ENCODE measurements at regions not wholly inside any gene's neighbourhood (a gene's known extent, or its start where the extent isn't known, plus 50 kb on each side); places are given as distances from the start of the nearest gene placed in this dataset.
"Not testable (repeated sequence)": the region's sequence is repeated elsewhere in the genome, so short reads cannot be mapped to it uniquely, and the experiment has no call there.

GRCh38 chr7:9523579-9523978 is 1090.2 kb downstream of the NXPH1 start:
- Mint-ChIP-seq H3K27ac (no peak overlapping the region), H3K4me1 (no peaks in the 10 kb centered on the region), H3K4me3 (no peak overlapping the region), H3K9me3 (no peaks in the 10 kb centered on the region), H3K27me3 (ENCODE audit: insufficient read depth) (no peaks in the 10 kb centered on the region), H3K36me3 (ENCODE audit: low read depth) (no peaks in the 10 kb centered on the region)
- Histone ChIP-seq H3K36me3 (ENCODE audit: control insufficient read depth, insufficient read depth, low read length) (no peaks in the 10 kb centered on the region), H3K27me3 (ENCODE audit: control insufficient read depth, insufficient read depth, low read length, poor library complexity, severe bottlenecking) (no peaks in the 10 kb centered on the region), H3K4me1 (ENCODE audit: control insufficient read depth, insufficient read depth, low read length) (no peaks in the 10 kb centered on the region), H3K9me3 (ENCODE audit: control insufficient read depth, low read length) (no peaks in the 10 kb centered on the region), H3K9ac (ENCODE audit: extremely low read depth, low read length, poor library complexity, severe bottlenecking) (no peak overlapping the region), H3K27ac (ENCODE audit: low read depth, low read length) (no peak overlapping the region), H3K4me3 (ENCODE audit: low read length) (no peak overlapping the region)
- WGBS, 2 experiments (ENCODE audit: insufficient coverage in 1 of 2, insufficient read length in 1 of 2): 96 to 100% methylated on average over 2 of the region's 2 CpGs
- DNase-seq: no peak
- TF ChIP-seq CTCF (conservative IDR thresholded peaks at IDR 0.05): no peak

- H3K36me3 ChIP-seq (ENCODE audit: control insufficient read depth, insufficient read depth, low read length); H3K27ac Mint-ChIP-seq; H3K9me3 ChIP-seq (ENCODE audit: control insufficient read depth, low read length); H3K27me3 Mint-ChIP-seq (ENCODE audit: insufficient read depth); H3K4me1 ChIP-seq (ENCODE audit: control insufficient read depth, insufficient read depth, low read length); H3K36me3 Mint-ChIP-seq (ENCODE audit: low read depth); H3K27me3 ChIP-seq (ENCODE audit: control insufficient read depth, insufficient read depth, low read length, poor library complexity, severe bottlenecking); H3K4me3 ChIP-seq (ENCODE audit: low read length); H3K27ac ChIP-seq (ENCODE audit: low read depth, low read length); H3K4me1 Mint-ChIP-seq; H3K9me3 Mint-ChIP-seq; DNase-seq; H3K4me3 Mint-ChIP-seq; H3K9ac ChIP-seq (ENCODE audit: extremely low read depth, low read length, poor library complexity, severe bottlenecking): not testable (repeated sequence)
- WGBS, 2 experiments (ENCODE audit: insufficient coverage in 1 of 2, insufficient read length in 1 of 2): 95 to 100% methylated on average over 1 to 4 of the region's 4 CpGs
Observed at GRCh38 chr7:9552431-9552830, 1119.0 kb downstream of the NXPH1 start.

- Mint-ChIP-seq H3K36me3 (ENCODE audit: low read depth) (no peaks in the 10 kb centered on the region), H3K27ac (no peak overlapping the region), H3K4me1 (no peaks in the 10 kb centered on the region), H3K4me3 (no peak overlapping the region), H3K9me3 (no peaks in the 10 kb centered on the region), H3K27me3 (ENCODE audit: insufficient read depth) (no peaks in the 10 kb centered on the region)
- WGBS, 2 experiments (ENCODE audit: insufficient coverage in 1 of 2, insufficient read length in 1 of 2): 68% methylated on average over 3 of the region's 3 CpGs; no CpG with 5 or more reads in 1 of the 2 experiments
- no peak for TF ChIP-seq CTCF (conservative IDR thresholded peaks at IDR 0.05)
- H3K36me3 ChIP-seq (ENCODE audit: control insufficient read depth, insufficient read depth, low read length): no peaks in the 10 kb centered on the region
- H3K27ac ChIP-seq (ENCODE audit: low read depth, low read length): no peak overlapping the region
- no peak for DNase-seq
- H3K4me3 ChIP-seq (ENCODE audit: low read length): no peak overlapping the region
- H3K27me3 ChIP-seq (ENCODE audit: control insufficient read depth, insufficient read depth, low read length, poor library complexity, severe bottlenecking): no peaks in the 10 kb centered on the region
- H3K4me1 ChIP-seq (ENCODE audit: control insufficient read depth, insufficient read depth, low read length): no peaks in the 10 kb centered on the region
- no peaks in the 10 kb centered on the region for H3K9me3 ChIP-seq (ENCODE audit: control insufficient read depth, low read length)
- H3K9ac ChIP-seq (ENCODE audit: extremely low read depth, low read length, poor library complexity, severe bottlenecking): no peak overlapping the region
Observed at GRCh38 chr7:9557853-9558252, 1124.4 kb downstream of the NXPH1 start.

GRCh38 chr7:9575716-9576115 is 1142.3 kb downstream of the NXPH1 start:
- H3K9me3 Mint-ChIP-seq: peaks cover 2% of the 10 kb centered on the region
- no peaks in the 10 kb centered on the region for H3K4me1 ChIP-seq (ENCODE audit: control insufficient read depth, insufficient read depth, low read length)
- no peak overlapping the region for H3K27ac Mint-ChIP-seq
- H3K27me3 ChIP-seq (ENCODE audit: control insufficient read depth, insufficient read depth, low read length, poor library complexity, severe bottlenecking): peaks cover 53% of the 10 kb centered on the region
- no peak for DNase-seq
- H3K9me3 ChIP-seq (ENCODE audit: control insufficient read depth, low read length): no peaks in the 10 kb centered on the region
- H3K4me3 ChIP-seq (ENCODE audit: low read length): no peak overlapping the region
- no peaks in the 10 kb centered on the region for H3K36me3 ChIP-seq (ENCODE audit: control insufficient read depth, insufficient read depth, low read length)
- WGBS, 2 experiments (ENCODE audit: insufficient coverage in 1 of 2, insufficient read length in 1 of 2): 90% methylated on average over 1 of the region's 1 CpG; no CpG with 5 or more reads in 1 of the 2 experiments
- H3K27ac ChIP-seq (ENCODE audit: low read depth, low read length): no peak overlapping the region
- no peaks in the 10 kb centered on the region for H3K4me1 Mint-ChIP-seq
- H3K9ac ChIP-seq (ENCODE audit: extremely low read depth, low read length, poor library complexity, severe bottlenecking): no peak overlapping the region
- peaks cover 28% of the 10 kb centered on the region for H3K27me3 Mint-ChIP-seq (ENCODE audit: insufficient read depth)
- no peaks in the 10 kb centered on the region for H3K36me3 Mint-ChIP-seq (ENCODE audit: low read depth)
- TF ChIP-seq CTCF (conservative IDR thresholded peaks at IDR 0.05): no peak
- H3K4me3 Mint-ChIP-seq: no peak overlapping the region
